NCI-H1048 (cell line): ENCODE measurements at regions not wholly inside any gene's neighbourhood (a gene's known extent, or its start where the extent isn't known, plus 50 kb on each side); places are given as distances from the start of the nearest gene placed in this dataset.
"Not testable (repeated sequence)": the region's sequence is repeated elsewhere in the genome, so short reads cannot be mapped to it uniquely, and the experiment has no call there.

ENCODE experiments used
- DNase-seq: peaks from one replicate; lab custom pipeline; 2025; lab: John Stamatoyannopoulos, UW

GRCh38 chr1:79777481-79778219 is 771.1 kb upstream of the ADGRL4 start:
- no peak for DNase-seq

DNA sequence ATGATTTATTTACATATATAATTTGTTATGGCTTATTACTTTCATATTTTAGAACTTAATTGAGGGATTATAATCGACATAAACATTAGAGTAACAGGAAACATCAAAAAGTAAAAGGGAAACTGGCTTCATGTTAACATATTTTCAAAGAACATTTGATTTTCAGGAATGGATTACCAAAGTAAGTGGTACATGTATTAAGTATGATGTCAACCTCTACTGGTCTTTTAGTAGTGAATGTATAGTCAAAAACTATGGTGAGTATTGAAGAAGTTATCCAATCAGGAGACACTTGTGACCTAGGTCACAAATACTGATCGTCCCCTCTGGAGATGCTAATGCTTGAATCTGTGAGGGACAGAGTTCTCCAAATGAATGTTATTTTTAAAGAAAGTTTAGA is 768.9 kb upstream of the ADGRL4 start:
- DNase-seq = no peak

- DNase-seq = no peak
Observed at GRCh38 chr1:79773385-79773784, 766.9 kb upstream of the ADGRL4 start.

DNA sequence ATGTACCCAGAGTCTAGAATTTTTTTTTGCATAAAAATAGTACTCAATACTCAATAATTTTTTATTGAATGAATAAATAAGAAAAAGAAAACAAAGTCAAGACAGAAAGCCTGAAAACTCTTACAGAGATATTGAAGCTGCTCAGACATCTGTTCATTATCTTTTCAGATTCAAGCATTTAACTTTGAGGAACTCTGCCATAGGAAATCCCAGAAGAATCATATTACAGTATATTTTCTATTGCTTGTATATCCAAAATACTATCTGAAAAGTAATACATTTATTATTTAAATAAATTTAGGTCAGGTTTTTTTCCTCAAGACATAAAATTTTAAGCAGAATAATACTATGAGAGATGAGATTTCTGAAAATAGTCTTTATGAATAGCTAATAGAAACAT is 755.9 kb upstream of the ADGRL4 start:
- DNase-seq = no peak

- no peak for DNase-seq
Observed at GRCh38 chr1:79760531-79760930, 754.0 kb upstream of the ADGRL4 start.

- DNase-seq = no peak
Observed at GRCh38 chr1:79749607-79750006, 743.1 kb upstream of the ADGRL4 start.

GRCh38 chr1:79745929-79746328 is 739.4 kb upstream of the ADGRL4 start:
- no peak for DNase-seq

GRCh38 chr1:79744746-79745145 is 738.2 kb upstream of the ADGRL4 start:
- no peak for DNase-seq

- DNase-seq = no peak
Observed at GRCh38 chr1:79741720-79742421, 735.3 kb upstream of the ADGRL4 start.

DNA sequence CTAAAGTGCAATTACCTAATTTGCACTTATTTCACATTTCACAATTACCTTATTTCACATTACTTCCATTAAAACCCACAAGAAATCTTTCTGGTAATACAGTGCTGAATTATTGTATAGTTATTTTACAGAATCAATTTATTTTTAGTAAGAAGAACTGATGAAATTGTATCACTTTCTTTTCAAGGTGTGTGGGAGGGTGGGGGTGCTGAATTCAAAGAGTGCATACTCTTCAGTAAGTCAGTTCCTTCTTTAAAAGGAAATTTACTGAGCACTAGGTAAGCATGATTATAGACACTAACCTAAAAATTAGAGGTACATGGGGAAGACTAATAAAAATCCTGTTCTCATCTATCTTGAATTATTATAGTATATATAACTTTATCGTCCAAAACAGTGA is 731.6 kb upstream of the ADGRL4 start:
- DNase-seq = no peak

DNA sequence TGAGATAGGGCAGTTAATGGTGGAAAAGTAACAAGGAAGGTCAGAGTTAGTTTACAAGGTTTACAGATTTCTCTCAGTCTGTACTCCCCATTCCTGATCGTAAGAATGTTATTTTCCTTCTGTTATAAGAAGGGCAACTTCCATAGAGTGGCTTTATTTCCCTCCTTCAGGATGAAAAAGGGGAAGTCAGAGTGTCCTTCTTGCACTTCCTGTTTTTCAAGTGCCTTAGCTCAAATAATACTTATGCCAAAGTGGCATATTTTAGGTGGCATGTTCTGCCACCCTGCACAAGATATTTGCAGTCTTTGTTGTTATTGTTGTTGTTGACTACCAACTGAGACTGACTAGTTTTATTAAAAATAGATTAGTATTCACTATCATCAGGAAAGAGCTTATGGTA is 730.7 kb upstream of the ADGRL4 start:
- no peak for DNase-seq

- no peak for DNase-seq
Observed at GRCh38 chr1:79732950-79733349, 726.4 kb upstream of the ADGRL4 start.

DNA sequence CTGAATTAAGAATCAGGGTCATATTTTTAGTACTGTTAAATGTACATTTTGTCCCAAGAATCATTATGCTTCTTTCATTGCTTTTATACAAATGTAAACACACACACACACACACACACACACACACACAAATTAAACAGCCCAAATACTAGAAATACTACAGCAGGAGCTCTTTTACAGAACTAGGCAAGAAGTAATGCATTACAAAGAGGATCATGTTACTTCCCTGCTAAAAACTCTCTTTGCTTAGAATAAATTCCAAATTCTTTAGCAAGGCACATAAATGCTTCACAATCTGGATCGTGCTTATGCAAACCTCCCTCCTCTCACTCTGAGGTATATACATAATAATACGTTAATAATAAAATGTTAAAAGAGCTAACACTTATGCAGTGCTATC is 720.4 kb upstream of the ADGRL4 start:
- DNase-seq = no peak

- no peak for DNase-seq
Observed at GRCh38 chr1:79726321-79726720, 719.8 kb upstream of the ADGRL4 start.

DNA sequence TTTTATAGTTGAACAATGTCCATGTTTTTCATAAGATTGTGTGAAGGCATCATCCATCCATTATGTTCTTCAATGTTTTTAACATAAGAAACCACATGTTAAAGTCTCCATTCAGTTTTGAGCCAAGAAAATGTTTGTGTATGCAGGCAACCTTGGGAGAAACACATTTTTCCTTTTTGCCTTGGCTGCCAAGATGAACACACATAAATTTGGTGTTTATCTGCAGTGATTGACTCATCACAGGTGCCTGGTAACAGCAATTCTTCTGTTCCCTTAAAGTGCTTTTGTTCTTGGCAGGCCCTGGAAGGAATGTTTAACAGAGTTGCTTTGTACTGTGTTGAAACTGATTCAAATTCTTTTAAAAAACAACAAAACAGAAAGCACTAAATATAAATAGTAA is 709.9 kb upstream of the ADGRL4 start:
- no peak for DNase-seq

DNA sequence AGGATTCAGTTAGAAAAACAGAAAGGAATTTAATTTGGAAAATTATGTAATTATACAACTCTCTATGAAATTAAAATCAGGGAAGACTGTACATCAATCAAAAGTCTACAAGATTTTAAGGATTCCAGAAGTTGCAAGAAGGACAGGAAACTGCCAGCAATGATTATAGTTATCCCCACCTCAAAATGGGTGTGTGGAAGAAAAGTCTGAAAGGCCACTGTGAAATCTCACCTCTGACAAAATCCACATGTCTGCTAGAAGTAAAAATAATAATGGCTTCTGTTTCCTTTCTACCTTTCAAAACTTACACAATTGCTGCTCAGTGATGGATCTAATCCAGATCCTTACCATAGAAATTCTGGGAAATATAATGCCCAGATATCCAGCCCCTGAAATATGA is 708.1 kb upstream of the ADGRL4 start:
- no peak for DNase-seq

- no peak for DNase-seq
Observed at GRCh38 chr1:79711001-79711431, 704.5 kb upstream of the ADGRL4 start.

DNA sequence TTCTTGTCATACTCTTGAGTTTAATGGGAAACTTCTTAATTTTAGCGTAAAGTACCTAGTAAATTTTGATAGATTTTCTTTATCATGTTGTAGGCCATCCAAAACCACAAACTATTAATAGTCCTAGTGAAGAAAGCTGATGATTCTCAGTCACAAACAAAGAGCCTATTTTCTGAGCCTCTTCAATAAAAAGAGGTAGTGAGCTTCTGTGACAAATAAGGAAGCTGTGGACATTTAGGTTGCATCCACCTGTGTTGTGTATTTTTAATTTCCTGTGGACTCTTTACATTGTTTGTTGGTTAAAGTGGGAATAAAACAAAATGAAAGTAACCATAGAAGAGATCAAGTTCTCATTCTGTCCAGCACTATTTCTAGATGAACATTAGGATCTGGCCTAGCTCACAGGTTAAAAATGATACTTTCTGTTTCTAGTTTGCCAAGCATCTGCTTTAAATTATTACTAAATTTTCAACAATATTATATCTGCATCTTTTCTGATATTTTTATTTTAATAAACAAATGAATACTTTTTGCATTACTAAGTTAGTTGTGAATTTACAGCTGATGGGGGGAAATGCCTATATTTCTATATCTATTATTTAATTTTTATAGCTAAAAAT is 702.2 kb upstream of the ADGRL4 start:
- no peak for DNase-seq

GRCh38 chr1:79705218-79705617 is 698.7 kb upstream of the ADGRL4 start:
- DNase-seq = no peak

- DNase-seq = no peak
Observed at GRCh38 chr1:79704067-79704466, 697.5 kb upstream of the ADGRL4 start.

- not testable (repeated sequence) for DNase-seq
Observed at GRCh38 chr1:79702336-79702999, 695.9 kb upstream of the ADGRL4 start.

- no peak for DNase-seq
Observed at GRCh38 chr1:79695138-79695537, 688.6 kb upstream of the ADGRL4 start.

DNA sequence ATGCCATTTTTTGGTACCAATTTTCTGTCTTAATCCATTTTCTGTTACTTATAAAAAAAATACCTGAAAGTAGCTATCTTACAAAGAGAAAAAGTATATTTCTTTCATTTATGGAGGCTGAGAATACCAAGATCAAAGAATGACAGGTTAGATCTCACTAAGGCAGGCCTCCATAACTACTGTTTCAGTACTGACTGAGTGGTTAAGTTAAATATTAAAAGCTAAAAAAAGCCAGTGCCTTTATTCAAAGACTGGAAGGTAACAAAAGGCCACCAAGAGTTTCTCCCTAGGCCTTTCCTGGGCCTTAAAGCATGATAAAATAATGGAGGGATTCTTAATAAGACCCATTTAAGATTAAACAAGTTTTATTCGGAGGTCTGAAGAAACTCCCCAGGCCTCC is 687.7 kb upstream of the ADGRL4 start:
- no peak for DNase-seq
